DMS53 (cell line): ENCODE measurements at regions not wholly inside any gene's neighbourhood (a gene's known extent, or its start where the extent isn't known, plus 50 kb on each side); places are given as distances from the start of the nearest gene placed in this dataset.

Source experiments
- DNase-seq: peaks from one replicate; lab custom pipeline; 2025; lab: John Stamatoyannopoulos, UW

GRCh38 chr18:47543080-47543479, 291.6 kb upstream of the SKOR2 start:
- no peak for DNase-seq

DNA sequence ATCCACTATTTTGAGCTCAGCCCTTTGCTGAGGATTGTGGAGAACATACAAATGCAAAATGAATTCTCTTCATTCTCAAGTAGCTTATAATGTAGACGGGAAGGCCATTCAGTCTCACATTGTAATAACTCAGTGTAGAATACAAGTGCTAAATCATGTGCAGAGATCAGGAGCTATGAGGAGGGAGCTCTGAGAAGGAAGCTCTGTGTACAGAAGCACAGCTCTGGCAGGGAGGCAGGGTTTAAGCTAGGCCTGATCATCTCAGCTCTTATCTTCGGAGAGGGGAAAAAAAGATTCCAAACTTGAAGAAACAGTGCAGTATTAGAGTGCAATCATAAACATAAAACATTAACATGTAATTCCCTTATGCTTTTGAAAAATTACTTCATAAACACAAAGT, 291.1 kb upstream of the SKOR2 start:
- DNase-seq, result no peak

DNA sequence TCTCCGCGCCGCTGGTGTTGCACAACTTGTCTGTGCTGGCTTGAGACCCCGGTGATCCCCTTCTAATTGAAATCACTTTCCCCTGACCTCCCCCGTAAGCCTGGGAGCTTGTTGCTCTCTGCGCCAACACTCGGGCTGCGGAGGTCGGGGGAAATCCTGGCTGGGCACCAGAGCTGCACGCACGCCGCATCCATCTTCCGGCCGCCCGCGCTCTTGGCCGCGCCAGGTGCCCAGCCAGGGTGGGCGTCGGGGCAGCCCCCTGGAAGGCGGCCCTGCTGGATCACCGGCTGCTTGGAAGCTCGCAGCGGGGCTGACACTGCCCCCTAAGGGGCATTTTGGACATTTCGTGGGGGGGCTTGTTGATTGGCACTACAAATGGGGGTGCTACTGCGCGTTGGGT, 280.3 kb upstream of the SKOR2 start:
- no peak for DNase-seq

DNA sequence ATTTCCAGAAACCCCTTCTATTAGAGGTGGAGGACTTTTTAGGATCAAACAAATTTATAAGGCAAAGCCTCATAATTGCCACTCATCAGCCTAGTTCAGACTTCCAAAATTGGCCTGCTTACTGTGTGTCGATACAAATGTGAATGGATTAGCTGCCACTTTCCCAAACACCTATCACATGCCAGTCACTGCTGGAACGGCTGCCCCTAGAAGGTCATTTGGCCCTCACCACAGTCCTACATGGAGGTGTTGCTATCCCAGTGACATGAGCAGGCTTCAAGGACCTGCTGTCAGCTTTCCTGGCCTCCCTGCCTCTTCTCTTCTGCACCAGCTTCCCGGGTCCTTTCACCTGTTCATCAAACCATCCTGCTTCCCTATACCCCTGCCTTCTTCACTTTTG, 279.2 kb upstream of the SKOR2 start:
- no peak for DNase-seq

DNA sequence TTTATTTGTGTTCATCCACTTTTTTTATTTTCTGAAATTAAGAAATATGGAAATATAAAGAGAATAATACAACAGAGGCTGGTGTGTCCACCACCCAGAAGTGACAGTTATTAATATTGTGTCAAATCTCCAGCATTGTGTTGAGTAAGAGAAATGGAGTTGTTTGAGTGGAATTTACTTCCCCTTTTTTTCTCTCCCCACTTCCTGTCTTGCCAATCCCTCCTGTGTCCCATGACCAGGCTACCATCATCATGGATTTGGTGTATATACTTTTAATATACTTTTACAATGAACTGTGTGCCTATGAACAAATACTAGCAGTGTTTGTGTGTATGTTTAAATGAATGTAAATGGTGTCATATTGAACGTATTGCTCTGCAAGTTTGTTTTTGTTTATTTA, 276.9 kb upstream of the SKOR2 start:
- no peak for DNase-seq

DNA sequence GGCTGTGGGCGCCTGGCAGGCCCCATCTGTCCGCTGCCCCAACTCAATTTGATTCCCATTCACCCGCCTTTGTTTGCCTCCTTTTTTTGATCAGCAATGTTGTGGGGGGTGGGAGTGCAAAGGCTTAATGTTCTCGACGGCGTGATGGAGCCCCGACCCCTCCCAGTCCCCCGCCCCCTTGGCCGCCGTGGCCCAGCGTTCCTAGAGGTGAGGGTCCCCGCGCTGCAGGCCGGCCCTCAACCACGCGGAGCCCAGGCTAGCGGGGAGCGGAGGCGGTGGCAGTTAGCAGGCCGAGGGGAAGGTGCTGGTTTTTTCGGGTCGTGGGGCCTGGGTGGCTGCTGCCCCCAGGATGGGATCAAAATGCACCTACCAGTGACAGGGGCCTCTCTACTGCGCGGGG, 274.7 kb upstream of the SKOR2 start:
- no peak for DNase-seq

DNA sequence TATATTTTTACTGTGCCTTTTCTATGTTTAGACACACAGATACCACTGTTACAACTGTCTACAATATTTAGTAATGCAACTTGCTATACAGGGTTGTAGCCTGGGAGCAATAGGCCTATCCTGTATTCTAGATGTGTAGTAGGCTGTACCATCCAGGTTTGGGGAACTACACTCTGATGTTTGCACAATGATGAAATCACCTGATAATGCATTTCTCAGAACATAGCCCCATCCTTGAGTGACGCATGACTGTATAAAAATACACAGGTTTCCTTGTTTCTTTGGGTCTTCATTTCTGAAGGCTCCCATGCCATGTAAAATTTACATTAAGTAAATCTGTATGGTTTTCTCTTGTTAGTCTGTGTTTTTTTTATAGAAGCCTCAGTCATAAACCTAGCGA, 270.9 kb upstream of the SKOR2 start:
- peak; percentile 21 for DNase-seq

DNA sequence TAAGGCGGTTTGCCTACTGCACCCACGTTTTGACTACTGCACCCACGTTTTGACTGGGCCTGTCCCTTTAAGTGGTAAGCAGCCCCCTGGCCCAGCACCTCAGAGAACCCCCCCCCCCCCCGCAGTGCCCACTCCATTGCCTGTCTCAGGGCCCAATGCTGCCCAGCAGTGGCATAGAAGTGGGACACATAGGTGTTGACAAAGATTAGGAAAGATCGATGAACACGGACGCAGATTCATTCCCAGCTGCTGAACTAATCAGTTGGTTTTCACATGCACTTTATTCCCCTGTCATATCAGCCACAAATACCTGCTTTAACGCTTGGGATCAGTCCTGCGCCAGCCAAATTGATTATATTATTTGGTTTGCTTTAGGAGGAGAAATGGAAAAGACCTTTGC, 268.8 kb upstream of the SKOR2 start:
- DNase-seq, result no peak

DNA sequence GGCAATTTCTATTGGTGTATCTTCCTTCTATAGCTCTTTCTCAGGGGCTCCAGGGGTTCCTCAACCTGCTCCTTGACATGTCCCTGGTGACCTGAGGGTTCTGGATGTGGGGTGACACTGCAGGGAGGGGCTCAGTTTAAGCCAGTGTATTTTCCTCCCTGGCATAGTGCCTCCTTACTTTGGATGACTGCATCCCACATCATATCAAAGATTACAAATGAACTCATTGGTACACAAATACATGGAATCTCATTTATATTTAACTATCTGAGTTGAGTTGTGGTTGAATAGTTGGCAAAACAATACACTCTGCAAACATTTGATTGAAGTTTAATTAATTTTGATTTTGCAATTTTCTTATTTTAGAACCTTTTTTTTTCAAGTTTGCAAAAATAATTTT, 268.2 kb upstream of the SKOR2 start:
- DNase-seq, result no peak

DNA sequence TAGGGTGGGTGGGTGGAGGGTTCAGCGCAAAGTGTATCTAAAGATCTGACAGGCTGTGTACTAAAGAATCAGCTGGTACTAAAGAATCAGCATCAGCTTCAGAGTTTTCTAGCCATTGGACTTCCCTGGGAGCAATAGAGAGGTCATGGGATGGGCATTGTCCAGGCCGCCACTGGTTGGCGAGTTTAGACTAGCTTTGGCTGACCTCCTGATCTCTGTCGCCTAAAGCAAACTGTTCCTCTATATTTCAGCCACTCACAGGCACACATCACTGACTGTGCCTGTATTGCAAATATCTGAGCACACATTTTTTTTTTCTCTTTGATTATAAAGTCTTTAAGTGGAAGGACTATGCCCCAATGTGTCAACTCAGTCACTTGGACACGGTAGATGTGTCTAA, 267.8 kb upstream of the SKOR2 start:
- no peak for DNase-seq

DNA sequence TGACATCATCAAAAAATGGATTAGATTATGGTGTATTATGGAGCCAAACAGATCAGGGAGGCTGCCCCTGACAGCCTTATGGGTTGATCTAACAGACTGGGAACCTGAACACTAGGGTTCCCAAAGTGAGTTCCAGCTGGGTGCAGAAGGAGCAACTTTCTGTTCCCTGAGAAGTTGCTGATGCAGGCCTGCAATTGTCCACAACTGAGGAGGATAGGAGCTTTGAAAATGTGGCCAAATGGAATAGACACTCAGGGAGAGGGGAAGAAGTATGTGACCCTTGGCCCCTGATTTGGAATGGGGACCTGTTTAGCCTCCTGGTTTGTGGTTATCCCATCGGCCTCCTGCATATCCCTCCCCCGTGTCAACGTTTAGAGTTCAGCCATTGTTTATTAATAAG, 262.2 kb upstream of the SKOR2 start:
- no peak for DNase-seq

GRCh38 chr18:47512726-47513435, 261.4 kb upstream of the SKOR2 start:
- DNase-seq, result no peak

DNA sequence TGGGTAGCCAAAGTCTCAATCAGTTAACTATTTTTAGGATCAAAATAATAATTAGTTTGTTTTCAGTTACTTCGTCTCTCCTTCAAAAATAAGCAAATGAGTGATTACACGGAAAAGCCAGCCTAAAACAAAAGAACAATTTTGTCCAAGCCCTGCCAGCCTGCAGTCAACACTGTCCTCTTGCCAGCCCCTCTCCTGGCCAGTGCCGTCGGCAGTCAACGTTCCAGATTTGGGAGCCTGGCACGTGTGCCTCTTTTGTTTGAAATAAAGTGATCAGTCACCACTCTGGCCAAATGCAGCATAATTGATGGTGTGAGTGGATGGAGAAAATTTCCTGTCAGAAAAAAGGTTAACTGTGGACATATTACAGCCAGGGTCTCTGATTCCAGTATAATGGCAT, 260.6 kb upstream of the SKOR2 start:
- no peak for DNase-seq

DNA sequence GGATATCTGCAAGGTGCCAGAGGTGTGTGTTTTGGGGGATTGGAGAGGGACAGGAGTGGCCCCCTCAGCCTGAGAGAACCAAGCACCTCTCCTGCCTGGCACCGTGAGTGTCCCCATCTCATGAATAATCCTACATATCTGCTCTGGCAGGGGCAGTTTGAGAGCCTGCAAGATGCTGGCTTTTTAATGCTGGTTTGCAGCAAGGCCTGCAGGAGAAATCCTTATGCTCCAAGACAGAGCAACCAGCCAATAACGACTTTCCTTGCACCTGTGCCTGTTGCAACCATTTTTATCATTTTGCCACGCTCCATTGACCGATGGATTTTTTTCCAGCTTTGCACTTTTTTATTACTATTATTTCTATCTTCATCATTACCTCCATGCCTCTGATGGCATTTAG, 259.4 kb upstream of the SKOR2 start:
- DNase-seq, result no peak

DNA sequence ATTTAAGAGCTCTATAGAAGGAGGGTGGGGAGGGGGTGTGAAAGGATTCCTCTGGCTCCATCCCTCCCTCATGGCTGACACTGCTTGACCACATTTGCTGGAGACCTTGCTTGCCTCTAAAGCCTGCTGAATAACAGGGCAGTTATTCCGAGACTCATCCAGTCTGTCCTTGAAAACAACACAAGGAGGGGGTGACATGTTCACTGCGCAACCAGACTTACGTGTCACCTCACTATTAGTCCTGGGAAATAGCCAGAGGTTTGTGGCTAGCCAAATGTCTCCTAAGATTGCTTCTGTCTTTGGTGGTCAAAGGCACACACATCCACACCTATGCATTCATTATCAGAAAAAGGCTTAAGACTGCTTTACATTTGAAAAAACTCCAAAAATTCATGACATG, 256.2 kb upstream of the SKOR2 start:
- DNase-seq, result no peak

DNA sequence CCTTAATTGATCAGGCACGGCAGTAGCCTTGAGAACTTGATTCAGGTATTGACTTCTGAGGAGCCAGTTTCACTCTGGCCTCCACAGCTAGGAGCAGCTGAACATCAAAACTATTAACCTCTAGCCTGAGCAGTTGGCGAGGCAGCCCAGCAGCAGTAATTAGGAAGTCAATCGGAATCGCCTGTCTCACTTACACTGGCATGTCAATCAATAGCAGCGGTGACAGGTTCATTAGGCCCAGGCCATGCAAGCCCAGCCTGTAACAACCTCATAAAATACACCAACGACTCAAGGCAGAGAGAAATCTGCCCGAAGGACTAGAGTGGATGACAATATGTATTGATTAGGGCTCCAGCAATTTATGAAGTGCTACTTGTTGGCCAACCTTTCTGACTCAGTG, 255.4 kb upstream of the SKOR2 start:
- DNase-seq, result no peak

- no peak for DNase-seq
Measured at GRCh38 chr18:47501946-47502345, 250.5 kb upstream of the SKOR2 start.

DNA sequence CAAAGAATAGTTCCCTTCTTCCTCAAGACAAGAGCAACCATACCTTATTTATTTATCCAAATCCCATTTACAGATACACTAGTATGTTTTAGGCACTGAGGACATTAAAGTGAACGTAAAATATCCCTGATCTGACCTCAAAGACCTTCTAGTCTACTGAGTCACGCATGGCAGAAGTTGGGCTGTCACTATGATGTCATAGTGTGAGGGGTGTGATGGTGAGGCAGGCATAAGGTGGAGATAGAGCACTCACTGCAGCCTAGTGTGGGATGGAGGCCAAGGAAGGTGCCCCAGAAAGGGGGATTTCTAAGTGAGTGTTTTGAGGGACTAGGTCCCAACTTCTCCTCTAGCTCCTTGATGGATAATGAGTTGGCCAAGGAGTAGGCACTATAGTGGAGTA, 249.5 kb upstream of the SKOR2 start:
- DNase-seq, result no peak

DNA sequence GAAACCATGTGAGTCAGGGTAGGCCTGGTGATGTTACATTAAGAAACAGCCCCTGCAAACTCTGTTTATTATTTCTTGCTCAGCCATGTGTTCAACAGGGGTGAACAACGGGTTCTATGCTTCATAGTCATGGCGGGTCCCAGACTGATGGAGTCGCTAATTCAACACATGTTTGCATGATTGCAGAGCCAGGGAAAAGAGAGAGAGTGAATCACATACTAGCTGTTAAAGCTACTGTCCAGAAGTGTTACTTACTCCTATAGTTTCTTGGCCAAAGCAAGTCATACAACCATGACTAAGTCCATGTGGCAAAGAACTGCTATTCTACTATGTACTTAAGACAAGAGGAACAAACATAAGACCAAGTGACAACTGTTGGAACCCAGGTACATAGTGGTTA, 241.2 kb upstream of the SKOR2 start:
- no peak for DNase-seq

- DNase-seq, result no peak
Measured at GRCh38 chr18:47490882-47491281, 239.4 kb upstream of the SKOR2 start.

- no peak for DNase-seq
Measured at GRCh38 chr18:47485221-47485797, 233.8 kb upstream of the SKOR2 start.

GRCh38 chr18:47484068-47484467, 232.6 kb upstream of the SKOR2 start:
- no peak for DNase-seq

DNA sequence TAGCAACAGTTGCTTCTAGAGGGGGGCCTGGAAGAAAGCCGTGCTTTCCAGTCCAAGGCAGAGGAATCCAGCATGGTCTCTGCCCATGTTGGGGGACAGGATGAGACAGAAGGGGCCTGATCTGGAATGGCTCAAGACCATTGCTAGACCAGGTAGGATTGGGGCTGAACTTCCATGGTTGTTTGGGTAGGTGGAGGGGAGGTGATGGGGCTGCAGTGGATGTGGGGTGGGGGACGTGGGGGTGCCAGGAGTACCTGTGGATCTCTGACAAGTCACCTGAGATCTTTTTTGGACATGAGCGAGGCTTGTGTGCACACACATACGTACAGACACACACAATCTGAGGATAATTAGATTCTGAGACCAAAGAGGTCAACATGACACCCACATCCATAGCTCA, 228.7 kb upstream of the SKOR2 start:
- DNase-seq, result no peak

DNA sequence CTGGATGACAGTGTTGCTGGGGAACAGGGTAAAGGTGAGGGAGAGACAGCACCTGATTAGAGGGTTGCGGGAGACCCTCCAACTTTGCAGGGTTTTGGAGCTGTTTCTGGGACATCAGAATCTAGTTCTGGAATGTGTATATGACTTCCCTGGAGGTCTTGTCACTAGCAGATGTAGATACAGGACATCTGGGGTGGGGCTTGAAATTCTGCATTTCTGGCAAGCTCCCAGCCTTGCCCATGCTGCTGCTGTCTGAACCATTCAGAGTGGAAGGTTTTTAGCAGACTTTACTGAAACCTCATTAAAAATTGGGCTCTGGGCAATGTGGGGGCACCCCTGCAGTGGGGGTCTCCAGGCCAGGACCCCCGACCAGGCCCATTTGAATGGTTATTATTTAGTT, 220.3 kb upstream of the SKOR2 start:
- DNase-seq, result no peak
